Astrocyte of the cerebellum (primary cell): ENCODE measurements at regions not wholly inside any gene's neighbourhood (a gene's known extent, or its start where the extent isn't known, plus 50 kb on each side); places are given as distances from the start of the nearest gene placed in this dataset.

Experiments
- DNase-seq: peaks from one replicate; pipeline ENCODE4 v3.0.0-alpha.2; 2011; ENCODE audit warnings: low read depth
- H3K4me3 ChIP-seq: 2 replicates; pipeline ENCODE4 v1.5.1; 2011; ENCODE audit warnings: mild to moderate bottlenecking, low read depth, low read length, moderate library complexity
- CTCF ChIP-seq: IDR thresholded peaks from 2 replicates; pipeline ENCODE4 v1.5.1; 2012; ENCODE audit warnings: low read length, low read depth, moderate library complexity, mild to moderate bottlenecking; ENCODE audit errors: missing control alignments
- in situ Hi-C: cut with HindIII; loops from 2 replicates; pipeline ENCODE4 v1.10.0; 2017; ENCODE audit warnings: low sequenced_read_pairs

- DNase-seq, result no peak
- in situ Hi-C loops, result no loop called here
- no peak overlapping the region for H3K4me3 ChIP-seq
- TF ChIP-seq CTCF, result no peak
Measured at GRCh38 chr1:4064150-4064889, 164.2 kb upstream of the C1orf174 start.

- no peak for DNase-seq
- in situ Hi-C loops, result no loop called here
- no peak for TF ChIP-seq CTCF
- H3K4me3 ChIP-seq, result no peak overlapping the region
Measured at GRCh38 chr1:4066860-4067599, 167.0 kb upstream of the C1orf174 start.

DNA sequence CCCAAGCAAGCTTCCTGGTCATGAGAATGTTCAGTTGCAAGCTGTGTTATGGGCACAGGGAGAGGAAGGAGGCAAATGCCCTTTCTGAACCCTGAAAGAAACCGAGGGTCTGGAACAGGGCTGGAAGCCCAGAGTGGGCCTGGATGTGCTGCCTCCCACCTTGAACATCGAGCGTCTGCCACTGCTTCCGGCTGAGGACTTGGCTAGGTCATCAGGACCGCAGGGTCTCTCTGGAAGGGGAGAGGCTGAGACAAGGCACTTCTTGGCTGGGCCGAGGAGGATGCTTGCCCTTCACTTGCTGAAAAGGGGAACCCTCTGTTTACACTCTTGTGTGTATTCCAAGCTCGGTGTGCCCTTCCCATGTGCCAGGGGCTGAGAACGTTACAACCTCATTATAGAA, 168.0 kb upstream of the C1orf174 start:
- no peak for DNase-seq
- in situ Hi-C loops, result no loop called here
- TF ChIP-seq CTCF, result no peak
- no peak overlapping the region for H3K4me3 ChIP-seq

DNA sequence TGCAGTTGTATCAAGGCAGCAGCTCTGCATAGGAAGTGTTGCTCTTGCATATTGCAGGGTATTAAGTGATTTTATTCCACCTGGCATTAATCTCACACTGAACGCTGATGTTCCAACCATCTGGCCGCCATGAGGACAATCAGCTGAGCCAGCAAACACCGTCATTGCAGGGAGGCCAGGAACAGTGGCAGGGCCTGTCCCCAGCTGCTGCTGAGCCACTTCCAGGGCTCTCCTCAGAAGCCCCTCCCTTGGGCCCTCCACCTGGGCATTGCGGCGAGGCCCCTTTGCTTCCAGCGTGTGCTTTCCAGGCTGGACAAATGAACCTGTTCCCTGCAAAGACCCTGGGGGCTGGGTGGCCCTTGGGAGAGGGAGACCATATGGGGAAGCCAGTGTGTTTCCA, 171.6 kb upstream of the C1orf174 start:
- TF ChIP-seq CTCF, result no peak
- in situ Hi-C loops, result no loop called here
- H3K4me3 ChIP-seq, result no peak overlapping the region
- no peak for DNase-seq

DNA sequence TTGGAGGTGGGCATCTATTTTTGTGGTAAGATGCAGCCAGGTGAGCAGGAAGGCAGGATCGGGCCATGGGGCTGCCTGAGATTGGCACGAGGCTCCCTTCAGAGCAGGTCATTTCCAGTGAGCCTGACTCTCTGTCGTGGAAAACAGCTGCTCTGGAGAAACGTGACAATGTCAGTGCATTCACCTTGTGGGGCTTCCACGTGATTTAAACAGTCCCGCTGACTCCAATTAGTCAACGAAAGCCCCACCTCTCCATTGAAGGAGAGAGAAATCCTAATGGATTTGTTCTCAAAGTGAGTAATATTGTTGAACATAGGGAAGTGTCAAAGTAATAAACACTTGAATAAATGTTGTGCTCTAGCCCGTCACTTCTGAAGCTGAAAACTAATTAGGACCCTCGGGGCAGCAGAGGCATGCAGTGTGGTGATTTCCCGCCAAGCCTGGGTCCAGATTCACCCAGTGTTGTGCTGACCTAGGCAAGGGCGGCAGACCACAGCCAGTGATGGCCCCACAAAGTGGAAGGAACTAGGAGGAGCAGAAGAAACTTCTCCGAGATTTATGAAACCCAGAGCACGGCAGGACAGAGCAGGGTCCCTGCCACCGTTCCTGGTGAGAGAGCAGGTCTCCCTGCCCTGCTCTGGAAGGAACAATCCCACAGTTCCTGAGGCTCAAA, 172.5 kb upstream of the C1orf174 start:
- DNase-seq, result no peak
- no peak overlapping the region for H3K4me3 ChIP-seq
- TF ChIP-seq CTCF, result no peak
- in situ Hi-C loops, result no loop called here

- in situ Hi-C loops, result no loop called here
- DNase-seq, result no peak
- H3K4me3 ChIP-seq, result no peak overlapping the region
- no peak for TF ChIP-seq CTCF
Measured at GRCh38 chr1:4075436-4076225, 175.6 kb upstream of the C1orf174 start.
